IMR-90 (cell line): ENCODE measurements at regions not wholly inside any gene's neighbourhood (a gene's known extent, or its start where the extent isn't known, plus 50 kb on each side); places are given as distances from the start of the nearest gene placed in this dataset.

Source experiments
- ATAC-seq: fragments of 200-7000 bp; cut with Tn5 transposase; 2 replicates; pipeline ENCODE4 v1.9.1; 2020; ENCODE audit warnings: low read depth, mild to moderate bottlenecking, moderate library complexity
- BruUV-seq: library from RNA; stranded (reverse); fragments of 400-500 nt; replicated peaks from 2 replicates; lab custom pipeline; 2021; lab: Mats Ljungman, UMichigan
- CTCF ChIA-PET: fragments of 300-600 bp; formaldehyde crosslinking; extraction: SDS; loops from one replicate; lab custom pipeline; 2021; ENCODE audit warnings: antibody characterized with exemption; lab: Yijun Ruan, JAX
- POLR2A ChIA-PET: fragments of 300-600 bp; sonication (Branson Sonifier 250); formaldehyde crosslinking; loops from one replicate; lab custom pipeline; 2022; ENCODE audit warnings: antibody characterized with exemption; ENCODE audit not compliant: unreplicated experiment; lab: Charles Lee
- DNase-seq: peaks from one replicate; pipeline ENCODE4 v3.0.0; 2013
- H2AFZ ChIP-seq: replicated peaks from 2 replicates; pipeline ENCODE3; 2013; ENCODE audit warnings: low read length, mild to moderate bottlenecking; ENCODE audit not compliant: poor library complexity
- H2AK5ac ChIP-seq: 2 replicates; pipeline ENCODE4 v1.6.1; 2013; ENCODE audit warnings: low read depth, low read length, inconsistent platforms
- H2AK9ac ChIP-seq: replicated peaks from 2 replicates; pipeline ENCODE3; 2013; ENCODE audit warnings: mild to moderate bottlenecking, low read depth, low read length, moderate library complexity; ENCODE audit not compliant: poor library complexity
- H2BK120ac ChIP-seq: 2 replicates; pipeline ENCODE4 v1.6.1; 2013; ENCODE audit warnings: low read depth, low read length, inconsistent platforms
- H2BK15ac ChIP-seq: 3 replicates; pipeline ENCODE4 v1.6.1; 2013; ENCODE audit warnings: low read depth, low read length, inconsistent platforms
- H2BK20ac ChIP-seq: 2 replicates; pipeline ENCODE4 v1.6.1; 2013; ENCODE audit warnings: low read depth, mild to moderate bottlenecking, inconsistent platforms, low read length, moderate library complexity
- H2BK5ac ChIP-seq: 2 replicates; pipeline ENCODE4 v1.6.1; 2013; ENCODE audit warnings: mild to moderate bottlenecking, low read depth, low read length, inconsistent platforms; ENCODE audit not compliant: poor library complexity, severe bottlenecking
- H3K14ac ChIP-seq: replicated peaks from 2 replicates; pipeline ENCODE4 v1.6.1; 2013; ENCODE audit warnings: low read depth, low read length, inconsistent platforms
- H3K18ac ChIP-seq: 2 replicates; pipeline ENCODE4 v1.6.1; 2013; ENCODE audit warnings: low read depth, low read length, control low read depth
- H3K23ac ChIP-seq: 2 replicates; pipeline ENCODE4 v1.6.1; 2013; ENCODE audit warnings: low read depth, low read length, inconsistent platforms
- H3K27ac ChIP-seq: 2 replicates; pipeline ENCODE4 v1.5.1; 2013; ENCODE audit warnings: mild to moderate bottlenecking, control low read depth, low read length; ENCODE audit not compliant: insufficient read depth
- H3K27me3 ChIP-seq: 2 replicates; pipeline ENCODE4 v1.6.1; 2013; ENCODE audit warnings: low read length; ENCODE audit not compliant: control insufficient read depth, insufficient read depth
- H3K36me3 ChIP-seq: 2 replicates; pipeline ENCODE4 v1.6.1; 2013; ENCODE audit warnings: low read length, mixed read lengths; ENCODE audit not compliant: control insufficient read depth, insufficient read depth
- H3K4ac ChIP-seq: 2 replicates; pipeline ENCODE4 v1.6.1; 2013; ENCODE audit warnings: low read depth, low read length, inconsistent platforms
- H3K4me1 ChIP-seq: 2 replicates; pipeline ENCODE4 v1.6.1; 2013; ENCODE audit warnings: low read length, mixed read lengths; ENCODE audit not compliant: control insufficient read depth, insufficient read depth
- H3K4me2 ChIP-seq: 2 replicates; pipeline ENCODE4 v1.6.1; 2013; ENCODE audit warnings: low read depth, mild to moderate bottlenecking, control low read depth, low read length, moderate library complexity
- H3K4me3 ChIP-seq: 2 replicates; pipeline ENCODE4 v1.5.1; 2013; ENCODE audit warnings: low read depth, mild to moderate bottlenecking, control low read depth, low read length, moderate library complexity; ENCODE audit not compliant: insufficient read depth
- H3K56ac ChIP-seq: 2 replicates; pipeline ENCODE4 v1.6.1; 2013; ENCODE audit warnings: low read length, inconsistent platforms; ENCODE audit not compliant: insufficient read depth; ENCODE audit errors: extremely low read depth
- H3K79me1 ChIP-seq, 2 experiments: 2 replicates each; pipeline ENCODE4 v1.6.1; 2013; ENCODE audit warnings: low read length in 2 of 2, inconsistent platforms in 1 of 2, low read depth in 1 of 2
- H3K9ac ChIP-seq: 2 replicates; pipeline ENCODE4 v1.6.1; 2013; ENCODE audit warnings: low read depth, low read length, control low read depth
- H3K9me1 ChIP-seq: 2 replicates; pipeline ENCODE4 v1.6.1; 2013; ENCODE audit warnings: low read length, inconsistent platforms; ENCODE audit not compliant: insufficient read depth
- H3K9me3 ChIP-seq: 2 replicates; pipeline ENCODE4 v1.6.1; 2013; ENCODE audit warnings: low read length; ENCODE audit not compliant: control insufficient read depth, insufficient read depth
- H4K20me1 ChIP-seq: 2 replicates; pipeline ENCODE4 v1.6.1; 2013; ENCODE audit warnings: low read length, inconsistent platforms; ENCODE audit not compliant: insufficient read depth
- H4K5ac ChIP-seq: 2 replicates; pipeline ENCODE4 v1.6.1; 2013; ENCODE audit warnings: mild to moderate bottlenecking, low read depth, low read length, control low read depth
- H4K8ac ChIP-seq, 2 experiments: 2 replicates each; pipeline ENCODE4 v1.6.1; 2013; ENCODE audit warnings: low read depth in 2 of 2, low read length in 2 of 2, control low read depth in 1 of 2, inconsistent platforms in 1 of 2
- H4K91ac ChIP-seq: 2 replicates; pipeline ENCODE4 v1.6.1; 2013; ENCODE audit warnings: low read depth, low read length, inconsistent platforms; ENCODE audit not compliant: insufficient read depth
- CEBPB ChIP-seq: IDR thresholded peaks from 2 replicates; pipeline ENCODE4 v1.6.1; 2012; ENCODE audit warnings: low read depth, low read length, improper control_type of control experiment
- NFE2L2 ChIP-seq: fragments of 150-350 bp; IDR thresholded peaks from 2 replicates; pipeline ENCODE4 v1.6.1; 2016; ENCODE audit warnings: low read depth, mild to moderate bottlenecking, low read length
- POLR2A ChIP-seq: IDR thresholded peaks from 2 replicates; pipeline ENCODE4 v1.6.1; 2012; ENCODE audit warnings: mild to moderate bottlenecking, low read depth, low read length
- RCOR1 ChIP-seq: IDR thresholded peaks from 2 replicates; pipeline ENCODE4 v1.6.1; 2012; ENCODE audit warnings: mild to moderate bottlenecking, low read length, improper control_type of control experiment; ENCODE audit not compliant: insufficient replicate concordance
- USF2 ChIP-seq: fragments of 150-350 bp; IDR thresholded peaks from 2 replicates; pipeline ENCODE4 v1.6.1; 2017; ENCODE audit warnings: mild to moderate bottlenecking, antibody characterized with exemption, low read length, low read depth
- WGBS, 2 experiments: methylation state at CpG; one replicate each; pipeline versions ENCODE4 v1.1.5 to v1.1.7; 2013; ENCODE audit warnings: missing lambda C conversion rate in 2 of 2; ENCODE audit not compliant: insufficient read length in 1 of 2; ENCODE audit errors: extremely low coverage in 2 of 2; 5-methylcytosine and 5-hydroxymethylcytosine counted together
- dilution Hi-C: fragments of 300-500 bp; cut with HindIII; formaldehyde crosslinking; loops from one replicate; pipeline ENCODE4 v1.14.3; 2018; ENCODE audit warnings: low sequenced_read_pairs; ENCODE audit not compliant: unreplicated experiment
- in situ Hi-C: fragments of 300-500 bp; cut with MboI; formaldehyde crosslinking; loops from 3 replicates; pipeline ENCODE4 v1.14.3; 2019; ENCODE audit warnings: low sequenced_read_pairs, inconsistent platforms, mixed read lengths
- intact Hi-C: fragments of 100-400 bp; cut with micrococcal nuclease; formaldehyde crosslinking; loops from 2 replicates; pipeline ENCODE4 v1.10.0; 2022
- TF ChIP-seq, protein P1 (sequence below): conservative IDR thresholded peaks from 2 replicates; pipeline ENCODE4 v1.5.1; 2012; ENCODE audit warnings: mild to moderate bottlenecking, low read depth, low read length, improper control_type of control experiment

DNA sequence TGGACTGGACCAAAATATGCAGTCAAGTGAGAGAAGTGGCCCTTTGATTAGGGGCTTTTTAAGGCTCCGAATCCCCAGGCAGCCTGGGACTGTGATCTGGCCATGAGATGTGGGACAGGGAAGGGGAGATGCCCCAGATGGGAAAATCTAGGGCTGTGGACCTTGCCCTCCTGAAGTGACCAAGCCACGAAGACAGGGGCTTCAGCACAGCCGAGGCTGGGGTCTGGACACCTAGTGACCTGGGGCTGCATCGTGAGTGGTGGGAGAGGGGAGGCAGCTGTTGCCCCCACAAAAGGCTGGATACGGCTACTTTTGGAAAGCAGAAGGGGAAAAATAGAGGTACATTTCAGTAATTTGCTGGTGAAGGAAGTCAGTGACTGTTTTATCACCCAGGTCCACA, 139.5 kb upstream of the SLC24A3 start:
- DNase-seq (no peak), ATAC-seq (no peak)
- H2AK9ac ChIP-seq: no peak overlapping the region
- ChIA-PET POLR2A (no interaction called here), CTCF (no interaction called here)
- TF ChIP-seq NFE2L2 (no peak), USF2 (no peak), POLR2A (no peak), RCOR1 (no peak), CEBPB (no peak)
- TF ChIP-seq, protein P1, sequence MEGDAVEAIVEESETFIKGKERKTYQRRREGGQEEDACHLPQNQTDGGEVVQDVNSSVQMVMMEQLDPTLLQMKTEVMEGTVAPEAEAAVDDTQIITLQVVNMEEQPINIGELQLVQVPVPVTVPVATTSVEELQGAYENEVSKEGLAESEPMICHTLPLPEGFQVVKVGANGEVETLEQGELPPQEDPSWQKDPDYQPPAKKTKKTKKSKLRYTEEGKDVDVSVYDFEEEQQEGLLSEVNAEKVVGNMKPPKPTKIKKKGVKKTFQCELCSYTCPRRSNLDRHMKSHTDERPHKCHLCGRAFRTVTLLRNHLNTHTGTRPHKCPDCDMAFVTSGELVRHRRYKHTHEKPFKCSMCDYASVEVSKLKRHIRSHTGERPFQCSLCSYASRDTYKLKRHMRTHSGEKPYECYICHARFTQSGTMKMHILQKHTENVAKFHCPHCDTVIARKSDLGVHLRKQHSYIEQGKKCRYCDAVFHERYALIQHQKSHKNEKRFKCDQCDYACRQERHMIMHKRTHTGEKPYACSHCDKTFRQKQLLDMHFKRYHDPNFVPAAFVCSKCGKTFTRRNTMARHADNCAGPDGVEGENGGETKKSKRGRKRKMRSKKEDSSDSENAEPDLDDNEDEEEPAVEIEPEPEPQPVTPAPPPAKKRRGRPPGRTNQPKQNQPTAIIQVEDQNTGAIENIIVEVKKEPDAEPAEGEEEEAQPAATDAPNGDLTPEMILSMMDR: no peak
- no peaks in the 10 kb centered on the region for H3K9me1 ChIP-seq
- H3K56ac ChIP-seq: no peak overlapping the region
- H2AFZ ChIP-seq: no peak overlapping the region
- no TSS peak for BruUV-seq
- H3K4me1 ChIP-seq: no peaks in the 10 kb centered on the region
- no peak overlapping the region for H3K9ac ChIP-seq
- H4K20me1 ChIP-seq: no peaks in the 10 kb centered on the region
- in situ Hi-C loops (no loop called here), dilution Hi-C loops (no loop called here), intact Hi-C loops (no loop called here)
- H3K4me3 ChIP-seq: no peak overlapping the region
- H2BK120ac ChIP-seq: no peak overlapping the region
- no peak overlapping the region for H4K91ac ChIP-seq
- no peaks in the 10 kb centered on the region for H3K79me1 ChIP-seq
- H3K27me3 ChIP-seq: no peaks in the 10 kb centered on the region
- no peak overlapping the region for H2AK5ac ChIP-seq
- no peak overlapping the region for H3K18ac ChIP-seq
- no peak overlapping the region for H4K5ac ChIP-seq
- peaks cover 20% of the 10 kb centered on the region for H3K9me3 ChIP-seq
- no peak overlapping the region for H3K27ac ChIP-seq
- H3K23ac ChIP-seq: no peak overlapping the region
- H3K4ac ChIP-seq: no peak overlapping the region
- H3K14ac ChIP-seq: no peak overlapping the region
- no peak overlapping the region for H4K8ac ChIP-seq
- H3K4me2 ChIP-seq: no peak overlapping the region
- no peaks in the 10 kb centered on the region for H3K36me3 ChIP-seq
- H2BK15ac ChIP-seq: no peak overlapping the region
- no peak overlapping the region for H2BK20ac ChIP-seq
- no peak overlapping the region for H2BK5ac ChIP-seq
- 33% methylated on average over 3 of the region's 5 CpGs; no CpG with 5 or more reads in 1 of the 2 experiments for WGBS, 2 experiments
